GM23338 (cell line): ENCODE measurements at regions not wholly inside any gene's neighbourhood (a gene's known extent, or its start where the extent isn't known, plus 50 kb on each side); places are given as distances from the start of the nearest gene placed in this dataset.

ENCODE experiments used
- ATAC-seq: fragments of 200-7000 bp; cut with Tn5 transposase; 3 replicates; pipeline ENCODE4 v1.9.1; 2020
- DNase-seq: peaks from one replicate; pipeline ENCODE4 v3.0.0-alpha.2; 2015; ENCODE audit warnings: low spot score
- H2AFZ ChIP-seq: fragments of 200-600 bp; sonication (generic); 2 replicates; pipeline ENCODE4 v1.8.0; 2016; ENCODE audit warnings: antibody characterized with exemption, mild to moderate bottlenecking, moderate library complexity
- H3F3A ChIP-seq: fragments of 200-600 bp; sonication (generic); replicated peaks from 2 replicates; pipeline ENCODE4 v1.8.0; 2017; ENCODE audit warnings: antibody characterized with exemption, mixed run types, low read depth
- H3K27ac ChIP-seq: fragments of 200-600 bp; sonication (generic); 2 replicates; pipeline ENCODE4 v1.6.1; 2016; ENCODE audit warnings: low read depth
- H3K27me3 ChIP-seq: fragments of 200-600 bp; sonication (generic); 2 replicates; pipeline ENCODE4 v1.8.0; 2016; ENCODE audit warnings: mild to moderate bottlenecking, mixed run types, moderate library complexity; ENCODE audit not compliant: insufficient read depth
- H3K36me3 ChIP-seq: fragments of 200-600 bp; sonication (generic); 2 replicates; pipeline ENCODE4 v1.8.0; 2016; ENCODE audit warnings: mild to moderate bottlenecking; ENCODE audit not compliant: insufficient read depth
- H3K4me1 ChIP-seq: fragments of 200-600 bp; sonication (generic); 2 replicates; pipeline ENCODE4 v1.8.0; 2016; ENCODE audit warnings: mild to moderate bottlenecking, moderate library complexity; ENCODE audit not compliant: insufficient read depth
- H3K4me2 ChIP-seq: fragments of 200-600 bp; sonication (generic); 2 replicates; pipeline ENCODE4 v1.7.1; 2017; ENCODE audit warnings: mixed run types
- H3K4me3 ChIP-seq: fragments of 200-600 bp; sonication (generic); 2 replicates; pipeline ENCODE4 v1.6.1; 2016; ENCODE audit warnings: mixed run types
- H3K79me2 ChIP-seq: fragments of 200-600 bp; sonication (generic); replicated peaks from 2 replicates; pipeline ENCODE4 v1.8.0; 2017; ENCODE audit warnings: mild to moderate bottlenecking; ENCODE audit not compliant: insufficient read depth
- H3K9me2 ChIP-seq: fragments of 200-600 bp; sonication (generic); 2 replicates; pipeline ENCODE4 v1.8.0; 2017; ENCODE audit not compliant: insufficient read depth
- H4K20me1 ChIP-seq: fragments of 200-600 bp; sonication (generic); replicated peaks from 2 replicates; pipeline ENCODE4 v1.8.0; 2017; ENCODE audit warnings: mild to moderate bottlenecking; ENCODE audit not compliant: insufficient read depth
- H3K27ac Mint-ChIP-seq: 2 replicates; pipeline ENCODE4 v1.8.0; 2020; ENCODE audit warnings: inconsistent platforms, mild to moderate bottlenecking, moderate library complexity, mixed read lengths
- H3K27me3 Mint-ChIP-seq: 3 replicates; pipeline ENCODE4 v1.8.0; 2022; ENCODE audit warnings: low read depth, mild to moderate bottlenecking, moderate library complexity, mixed read lengths, inconsistent platforms; ENCODE audit not compliant: insufficient read depth, poor library complexity
- H3K36me3 Mint-ChIP-seq: 3 replicates; pipeline ENCODE4 v1.8.0; 2021; ENCODE audit warnings: low read depth, mild to moderate bottlenecking, inconsistent platforms, moderate library complexity, mixed read lengths
- H3K4me1 Mint-ChIP-seq: 3 replicates; pipeline ENCODE4 v1.8.0; 2020; ENCODE audit warnings: mild to moderate bottlenecking, inconsistent platforms, mixed read lengths
- H3K4me3 Mint-ChIP-seq: 3 replicates; pipeline ENCODE4 v1.8.0; 2021; ENCODE audit warnings: moderate library complexity, mild to moderate bottlenecking, inconsistent platforms, mixed read lengths
- H3K9me3 Mint-ChIP-seq: 3 replicates; pipeline ENCODE4 v1.8.0; 2020; ENCODE audit warnings: moderate library complexity, mild to moderate bottlenecking, inconsistent platforms, mixed read lengths
- EZH2 ChIP-seq: fragments of 200-600 bp; sonication (generic); IDR thresholded peaks from one replicate; pipeline ENCODE4 v1.8.0; 2017; ENCODE audit warnings: antibody characterized with exemption, mild to moderate bottlenecking, low read depth; ENCODE audit not compliant: unreplicated experiment
- EZH2phosphoT487 ChIP-seq: fragments of 200-600 bp; sonication (generic); IDR thresholded peaks from one replicate; pipeline ENCODE4 v1.8.1; 2018; ENCODE audit warnings: antibody characterized with exemption; ENCODE audit not compliant: unreplicated experiment
- JUNB ChIP-seq: IDR thresholded peaks from one replicate; pipeline ENCODE4 v1.6.1; 2016; ENCODE audit warnings: antibody characterized with exemption; ENCODE audit not compliant: unreplicated experiment
- NANOG ChIP-seq: IDR thresholded peaks from 2 replicates; pipeline ENCODE4 v1.6.1; 2016; ENCODE audit warnings: antibody characterized with exemption, borderline replicate concordance
- POLR2AphosphoS5 ChIP-seq: IDR thresholded peaks from 2 replicates; pipeline ENCODE4 v1.6.1; 2016; ENCODE audit warnings: antibody characterized with exemption, low read depth
- STAT1 ChIP-seq: IDR thresholded peaks from one replicate; pipeline ENCODE4 v1.6.1; 2016; ENCODE audit warnings: antibody characterized with exemption; ENCODE audit not compliant: unreplicated experiment
- ZNF114 ChIP-seq: fragments of 250-450 bp; sonication (Bioruptor Pico); IDR thresholded peaks from 2 replicates; pipeline ENCODE4 v1.5.0; 2020; ENCODE audit warnings: mild to moderate bottlenecking, moderate library complexity
- ZNF331 ChIP-seq: fragments of 250-450 bp; sonication (Bioruptor Pico); IDR thresholded peaks from 2 replicates; pipeline ENCODE4 v1.5.0; 2020; ENCODE audit warnings: low read depth, mild to moderate bottlenecking, moderate library complexity
- ZNF462 ChIP-seq: fragments of 250-450 bp; sonication (Bioruptor Pico); IDR thresholded peaks from 2 replicates; pipeline ENCODE4 v1.5.0; 2020; ENCODE audit warnings: mild to moderate bottlenecking, moderate library complexity
- TF ChIP-seq, protein P1 (sequence below): IDR thresholded peaks from 2 replicates; pipeline ENCODE4 v1.6.1; 2016; ENCODE audit warnings: antibody characterized with exemption

DNA sequence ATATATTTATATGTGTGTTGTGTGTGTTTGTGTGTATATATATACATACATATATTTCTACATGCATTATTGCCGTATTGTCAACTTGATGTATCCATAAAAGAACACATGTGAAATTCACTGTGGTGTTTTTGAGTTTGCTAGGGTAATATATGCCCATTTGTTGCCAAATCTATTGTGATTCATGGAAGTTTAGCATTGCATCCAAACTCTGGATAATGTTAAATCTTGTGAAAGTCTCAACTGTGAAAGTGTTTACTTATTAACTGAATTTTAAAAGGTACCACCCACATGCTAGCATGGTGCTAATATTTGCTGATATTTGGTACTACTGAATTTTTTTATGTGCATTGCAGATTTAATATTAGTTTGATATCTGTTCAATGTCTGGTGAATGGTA is 96.6 kb upstream of the SLC8A1 start (continued):
- TF ChIP-seq ZNF462 (CRISPR knock-in tag) = no peak

- Mint-ChIP-seq H3K27me3 (no peaks in the 10 kb centered on the region), H3K9me3 (no peaks in the 10 kb centered on the region), H3K27ac (no peak overlapping the region), H3K4me1 (peaks cover 5% of the 10 kb centered on the region; the same call in 2 of the 3 replicates), H3K36me3 (no peaks in the 10 kb centered on the region), H3K4me3 (no peak overlapping the region)
- H3K27me3 ChIP-seq = no peaks in the 10 kb centered on the region
- H3K79me2 ChIP-seq = no peaks in the 10 kb centered on the region
- no peak overlapping the region for H2AFZ ChIP-seq
- ATAC-seq = no peak
- no peak overlapping the region for H3K4me3 ChIP-seq
- no peak overlapping the region for H3K4me2 ChIP-seq
- H3F3A ChIP-seq = no peaks in the 10 kb centered on the region
- no peaks in the 10 kb centered on the region for H3K36me3 ChIP-seq
- H4K20me1 ChIP-seq = no peaks in the 10 kb centered on the region
- DNase-seq = no peak
- H3K4me1 ChIP-seq = no peaks in the 10 kb centered on the region
- 0 out of 2 replicates have a peak, but pooled peaks cover 4% of the 10 kb centered on the region for H3K9me2 ChIP-seq
- no peak overlapping the region for H3K27ac ChIP-seq
- no peak for TF ChIP-seq EZH2
- no peak for TF ChIP-seq NANOG
- no peak for TF ChIP-seq ZNF462 (CRISPR knock-in tag)
- no peak for TF ChIP-seq ZNF114 (CRISPR knock-in tag)
- TF ChIP-seq ZNF331 (CRISPR knock-in tag) = no peak
- TF ChIP-seq JUNB = no peak
- no peak for TF ChIP-seq POLR2AphosphoS5
- no peak for TF ChIP-seq EZH2phosphoT487
- TF ChIP-seq STAT1 = no peak
- TF ChIP-seq, protein P1, sequence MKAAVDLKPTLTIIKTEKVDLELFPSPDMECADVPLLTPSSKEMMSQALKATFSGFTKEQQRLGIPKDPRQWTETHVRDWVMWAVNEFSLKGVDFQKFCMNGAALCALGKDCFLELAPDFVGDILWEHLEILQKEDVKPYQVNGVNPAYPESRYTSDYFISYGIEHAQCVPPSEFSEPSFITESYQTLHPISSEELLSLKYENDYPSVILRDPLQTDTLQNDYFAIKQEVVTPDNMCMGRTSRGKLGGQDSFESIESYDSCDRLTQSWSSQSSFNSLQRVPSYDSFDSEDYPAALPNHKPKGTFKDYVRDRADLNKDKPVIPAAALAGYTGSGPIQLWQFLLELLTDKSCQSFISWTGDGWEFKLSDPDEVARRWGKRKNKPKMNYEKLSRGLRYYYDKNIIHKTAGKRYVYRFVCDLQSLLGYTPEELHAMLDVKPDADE = no peak
Measured at GRCh38 chr2:40550085-40550484, 98.2 kb upstream of the SLC8A1 start.
